Neural progenitor cell (in vitro differentiated cells): ENCODE measurements at regions not wholly inside any gene's neighbourhood (a gene's known extent, or its start where the extent isn't known, plus 50 kb on each side); places are given as distances from the start of the nearest gene placed in this dataset.

Experiments
- DNase-seq: peaks from one replicate; pipeline ENCODE4 v3.0.0-alpha.2; 2016; ENCODE audit warnings: low spot score
- H2AFZ ChIP-seq: fragments of 200-600 bp; sonication (generic); replicated peaks from 2 replicates; pipeline ENCODE4 v1.6.1; 2016; ENCODE audit warnings: antibody characterized with exemption
- H3F3A ChIP-seq: fragments of 200-600 bp; sonication (generic); 2 replicates; pipeline ENCODE4 v1.6.1; 2016; ENCODE audit warnings: antibody characterized with exemption, low read depth
- H3K27ac ChIP-seq: fragments of 200-600 bp; sonication (generic); 2 replicates; pipeline ENCODE4 v1.5.1; 2016; ENCODE audit warnings: mild to moderate bottlenecking
- H3K27me3 ChIP-seq: fragments of 200-600 bp; sonication (generic); 2 replicates; pipeline ENCODE4 v1.6.1; 2016; ENCODE audit warnings: mild to moderate bottlenecking, moderate library complexity
- H3K36me3 ChIP-seq: fragments of 200-600 bp; sonication (generic); 2 replicates; pipeline ENCODE4 v1.5.1; 2016
- H3K4me1 ChIP-seq: fragments of 200-600 bp; sonication (generic); 2 replicates; pipeline ENCODE4 v1.6.1; 2016; ENCODE audit warnings: mixed run types
- H3K4me2 ChIP-seq: fragments of 200-600 bp; sonication (generic); 2 replicates; pipeline ENCODE4 v1.6.1; 2016
- H3K4me3 ChIP-seq: fragments of 200-600 bp; sonication (generic); 2 replicates; pipeline ENCODE4 v1.5.1; 2016
- H3K79me2 ChIP-seq: fragments of 200-600 bp; sonication (generic); 2 replicates; pipeline ENCODE4 v1.6.1; 2016; ENCODE audit warnings: low read depth
- H3K9ac ChIP-seq: fragments of 200-600 bp; sonication (generic); 2 replicates; pipeline ENCODE4 v1.6.1; 2016
- H3K9me3 ChIP-seq: fragments of 200-600 bp; sonication (generic); 2 replicates; pipeline ENCODE4 v1.5.1; 2016; ENCODE audit warnings: low read depth
- H4K20me1 ChIP-seq: fragments of 200-600 bp; sonication (generic); 2 replicates; pipeline ENCODE4 v1.6.1; 2016; ENCODE audit warnings: low read depth
- H3K27ac Mint-ChIP-seq: 3 replicates; pipeline ENCODE4 v1.8.0; 2021; ENCODE audit warnings: mixed read lengths
- H3K27me3 Mint-ChIP-seq: 2 replicates; pipeline ENCODE4 v1.8.0; 2022; ENCODE audit warnings: low read depth, mild to moderate bottlenecking, inconsistent platforms, moderate library complexity, mixed read lengths; ENCODE audit not compliant: insufficient read depth
- H3K36me3 Mint-ChIP-seq: 3 replicates; pipeline ENCODE4 v1.8.0; 2021; ENCODE audit warnings: mixed read lengths
- H3K4me1 Mint-ChIP-seq: 3 replicates; pipeline ENCODE4 v1.8.0; 2021; ENCODE audit warnings: mixed read lengths
- H3K4me3 Mint-ChIP-seq: 3 replicates; pipeline ENCODE4 v1.8.0; 2021; ENCODE audit warnings: mild to moderate bottlenecking, moderate library complexity, mixed read lengths
- H3K9me3 Mint-ChIP-seq: 3 replicates; pipeline ENCODE4 v1.8.0; 2020; ENCODE audit warnings: mixed read lengths
- EZH2 ChIP-seq: fragments of 200-600 bp; sonication (generic); IDR thresholded peaks from 2 replicates; pipeline ENCODE4 v1.6.1; 2017; ENCODE audit warnings: antibody characterized with exemption, mild to moderate bottlenecking, moderate library complexity
- EZH2phosphoT487 ChIP-seq: fragments of 200-600 bp; sonication (generic); IDR thresholded peaks from 2 replicates; pipeline ENCODE4 v1.6.1; 2017; ENCODE audit warnings: antibody characterized with exemption
- TF ChIP-seq, protein P1 (sequence below): fragments of 200-600 bp; sonication (generic); IDR thresholded peaks from 2 replicates; pipeline ENCODE4 v1.5.1; 2017; ENCODE audit warnings: antibody characterized with exemption, mild to moderate bottlenecking

- no peak overlapping the region for H3K4me3 ChIP-seq
- no peaks in the 10 kb centered on the region for H3K9me3 ChIP-seq
- no peaks in the 10 kb centered on the region for H3F3A ChIP-seq
- H3K4me1 ChIP-seq, result peaks cover 7% of the 10 kb centered on the region
- H3K27me3 Mint-ChIP-seq, result peaks cover 17% of the 10 kb centered on the region
- H2AFZ ChIP-seq, result no peak overlapping the region
- H3K27ac Mint-ChIP-seq, result no peak overlapping the region
- no peaks in the 10 kb centered on the region for H3K79me2 ChIP-seq
- H3K27ac ChIP-seq, result no peak overlapping the region
- peaks cover 9% of the 10 kb centered on the region for H3K9me3 Mint-ChIP-seq
- no peak overlapping the region for H3K4me3 Mint-ChIP-seq
- peaks cover 16% of the 10 kb centered on the region for H3K4me1 Mint-ChIP-seq
- no peaks in the 10 kb centered on the region for H3K36me3 Mint-ChIP-seq
- peaks cover under 1% of the 10 kb centered on the region for H3K27me3 ChIP-seq
- H3K36me3 ChIP-seq, result no peaks in the 10 kb centered on the region
- DNase-seq, result no peak
- no peaks in the 10 kb centered on the region for H4K20me1 ChIP-seq
- H3K9ac ChIP-seq, result no peak overlapping the region
- H3K4me2 ChIP-seq, result no peak overlapping the region
- TF ChIP-seq, protein P1, sequence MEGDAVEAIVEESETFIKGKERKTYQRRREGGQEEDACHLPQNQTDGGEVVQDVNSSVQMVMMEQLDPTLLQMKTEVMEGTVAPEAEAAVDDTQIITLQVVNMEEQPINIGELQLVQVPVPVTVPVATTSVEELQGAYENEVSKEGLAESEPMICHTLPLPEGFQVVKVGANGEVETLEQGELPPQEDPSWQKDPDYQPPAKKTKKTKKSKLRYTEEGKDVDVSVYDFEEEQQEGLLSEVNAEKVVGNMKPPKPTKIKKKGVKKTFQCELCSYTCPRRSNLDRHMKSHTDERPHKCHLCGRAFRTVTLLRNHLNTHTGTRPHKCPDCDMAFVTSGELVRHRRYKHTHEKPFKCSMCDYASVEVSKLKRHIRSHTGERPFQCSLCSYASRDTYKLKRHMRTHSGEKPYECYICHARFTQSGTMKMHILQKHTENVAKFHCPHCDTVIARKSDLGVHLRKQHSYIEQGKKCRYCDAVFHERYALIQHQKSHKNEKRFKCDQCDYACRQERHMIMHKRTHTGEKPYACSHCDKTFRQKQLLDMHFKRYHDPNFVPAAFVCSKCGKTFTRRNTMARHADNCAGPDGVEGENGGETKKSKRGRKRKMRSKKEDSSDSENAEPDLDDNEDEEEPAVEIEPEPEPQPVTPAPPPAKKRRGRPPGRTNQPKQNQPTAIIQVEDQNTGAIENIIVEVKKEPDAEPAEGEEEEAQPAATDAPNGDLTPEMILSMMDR, result no peak
- no peak for TF ChIP-seq EZH2phosphoT487
- no peak for TF ChIP-seq EZH2
These were observed 60.1 kb downstream of the IER5 start for GRCh38 chr1:181148636-181149035.

DNA sequence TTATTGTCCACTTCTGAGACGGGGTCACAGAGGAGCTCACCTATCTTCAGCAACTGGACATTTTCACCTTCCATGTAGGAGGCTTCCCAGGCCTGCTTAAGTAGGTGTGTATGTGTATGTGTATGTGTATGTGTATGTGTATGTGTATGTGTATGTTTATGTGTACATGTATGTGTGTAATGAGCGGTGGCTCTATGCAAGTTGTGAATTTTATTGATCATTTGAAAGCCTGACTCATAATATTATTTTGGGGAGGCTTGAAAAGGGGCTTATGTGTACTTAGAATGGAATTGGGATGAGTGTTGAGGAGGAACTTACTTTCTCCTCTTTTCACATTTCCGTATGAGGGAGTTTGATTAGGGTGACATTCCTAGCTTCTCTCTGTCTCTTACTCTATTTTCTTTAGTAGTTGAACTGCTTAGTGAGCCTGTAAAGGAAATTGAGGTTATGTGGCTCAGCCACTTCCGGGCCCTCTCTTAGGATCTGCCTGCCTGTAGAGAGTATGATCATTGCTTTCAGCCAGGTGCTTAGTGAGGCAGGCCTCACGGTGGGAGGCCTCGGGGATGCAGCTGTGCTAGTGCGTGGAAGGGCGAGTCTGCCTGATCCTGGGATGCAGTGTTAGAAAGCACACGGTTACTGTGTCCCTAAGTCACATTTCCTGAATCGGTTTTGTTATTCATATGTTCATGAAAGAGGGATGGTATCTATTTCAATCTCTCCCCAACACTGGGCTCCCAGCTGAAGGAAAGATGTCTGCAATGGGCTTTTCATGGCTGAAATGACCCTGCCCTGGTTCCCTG lies 61.0 kb downstream of the IER5 start:
- Histone ChIP-seq H3K4me1 (peaks cover 7% of the 10 kb centered on the region), H3K79me2 (no peaks in the 10 kb centered on the region), H3K9ac (no peak overlapping the region), H3K36me3 (no peaks in the 10 kb centered on the region), H3K9me3 (no peaks in the 10 kb centered on the region), H2AFZ (no peak overlapping the region), H3K4me3 (no peak overlapping the region), H3F3A (no peaks in the 10 kb centered on the region), H4K20me1 (no peaks in the 10 kb centered on the region), H3K27me3 (no peaks in the 10 kb centered on the region), H3K27ac (no peak overlapping the region), H3K4me2 (no peak overlapping the region)
- Mint-ChIP-seq H3K27me3 (peaks cover 17% of the 10 kb centered on the region), H3K4me3 (no peak overlapping the region), H3K27ac (no peak overlapping the region), H3K36me3 (no peaks in the 10 kb centered on the region), H3K4me1 (peaks cover 13% of the 10 kb centered on the region), H3K9me3 (peaks cover 11% of the 10 kb centered on the region)
- TF ChIP-seq EZH2, result no peak
- no peak for TF ChIP-seq EZH2phosphoT487
- TF ChIP-seq, protein P1, result no peak
- DNase-seq, result no peak

DNA sequence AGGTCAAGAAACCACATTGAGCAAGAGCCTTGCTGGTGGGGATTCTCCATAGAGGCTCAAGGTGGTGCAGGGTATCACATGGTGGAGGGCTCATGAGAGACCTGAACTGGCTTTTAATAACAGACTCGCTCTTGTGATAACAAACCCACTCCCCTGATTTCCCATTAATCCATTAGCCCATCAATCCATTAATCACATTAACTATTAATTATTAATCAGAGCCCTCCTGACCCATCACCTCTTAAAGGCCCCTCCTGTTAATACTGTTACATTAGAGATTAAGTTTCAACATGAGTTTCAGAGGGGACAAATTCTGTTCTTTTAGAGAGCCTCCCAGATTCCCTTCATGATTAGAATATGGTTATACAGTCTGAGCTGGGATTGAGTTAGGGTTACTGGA lies 61.8 kb downstream of the IER5 start:
- Histone ChIP-seq H3K27me3 (no peaks in the 10 kb centered on the region), H2AFZ (no peak overlapping the region), H3F3A (no peaks in the 10 kb centered on the region), H3K4me3 (no peak overlapping the region), H3K4me1 (peaks cover 7% of the 10 kb centered on the region), H3K9ac (no peak overlapping the region), H3K36me3 (no peaks in the 10 kb centered on the region), H3K4me2 (no peak overlapping the region), H3K79me2 (no peaks in the 10 kb centered on the region), H4K20me1 (no peaks in the 10 kb centered on the region), H3K27ac (no peak overlapping the region), H3K9me3 (no peaks in the 10 kb centered on the region)
- Mint-ChIP-seq H3K27ac (no peak overlapping the region), H3K9me3 (peaks cover 12% of the 10 kb centered on the region), H3K27me3 (peaks cover 17% of the 10 kb centered on the region), H3K4me1 (peaks cover 13% of the 10 kb centered on the region), H3K4me3 (no peak overlapping the region), H3K36me3 (no peaks in the 10 kb centered on the region)
- DNase-seq, result no peak
- TF ChIP-seq, protein P1, result no peak
- TF ChIP-seq EZH2 (no peak), EZH2phosphoT487 (no peak)
